GM19467 (cell line): ENCODE measurements at regions not wholly inside any gene's neighbourhood (a gene's known extent, or its start where the extent isn't known, plus 50 kb on each side); places are given as distances from the start of the nearest gene placed in this dataset.
"Not testable (repeated sequence)": the region's sequence is repeated elsewhere in the genome, so short reads cannot be mapped to it uniquely, and the experiment has no call there.

Source experiments
- ATAC-seq: cut with Tn5 transposase; IDR thresholded peaks from one replicate; pipeline ENCODE4 v1.9.1; 2021; ENCODE audit warnings: mild to moderate bottlenecking, moderate library complexity; ENCODE audit not compliant: unreplicated experiment

DNA sequence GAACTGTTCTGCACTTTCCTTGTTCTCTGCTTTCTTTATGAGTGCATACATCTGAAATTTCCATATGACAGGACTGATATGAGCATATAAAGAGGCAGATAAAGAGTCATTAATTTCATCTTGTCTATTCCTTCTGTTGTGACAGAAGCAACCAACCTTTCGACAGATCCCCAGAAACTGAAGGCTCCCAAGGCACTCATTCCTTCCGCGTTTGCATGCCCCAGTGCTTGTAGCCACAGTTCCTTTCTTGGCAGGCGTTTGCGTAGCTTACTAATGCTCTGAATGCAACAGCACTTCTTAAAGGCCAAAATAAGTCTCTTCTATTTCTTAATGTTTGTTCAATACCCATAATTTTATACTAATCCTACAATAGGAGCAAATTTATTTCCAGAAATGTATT lies 94.0 kb upstream of the TBL1X start:
- no peak for ATAC-seq

GRCh38 chrX:9372866-9373265 lies 92.0 kb upstream of the TBL1X start:
- ATAC-seq: no peak

GRCh38 chrX:9373789-9374188 lies 91.1 kb upstream of the TBL1X start:
- ATAC-seq: no peak

DNA sequence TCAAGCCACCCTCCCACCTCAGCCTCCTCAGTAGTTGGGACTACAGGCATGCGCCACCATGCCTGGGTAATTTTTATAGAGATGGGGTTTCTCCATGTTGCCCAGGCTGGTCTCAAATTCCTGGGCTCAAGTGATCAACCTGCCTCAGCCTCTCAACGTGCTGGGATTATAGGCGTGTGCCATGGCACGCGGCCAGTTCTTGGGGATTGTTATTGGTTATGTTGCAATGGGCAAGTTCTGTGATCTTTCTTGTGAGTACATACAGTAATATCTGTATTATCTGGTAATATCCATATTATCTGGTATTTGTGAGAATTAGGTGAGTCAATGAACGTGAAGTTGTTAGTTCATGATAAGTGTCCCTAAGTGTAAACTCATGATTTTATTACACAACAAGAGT lies 90.3 kb upstream of the TBL1X start:
- no peak for ATAC-seq

DNA sequence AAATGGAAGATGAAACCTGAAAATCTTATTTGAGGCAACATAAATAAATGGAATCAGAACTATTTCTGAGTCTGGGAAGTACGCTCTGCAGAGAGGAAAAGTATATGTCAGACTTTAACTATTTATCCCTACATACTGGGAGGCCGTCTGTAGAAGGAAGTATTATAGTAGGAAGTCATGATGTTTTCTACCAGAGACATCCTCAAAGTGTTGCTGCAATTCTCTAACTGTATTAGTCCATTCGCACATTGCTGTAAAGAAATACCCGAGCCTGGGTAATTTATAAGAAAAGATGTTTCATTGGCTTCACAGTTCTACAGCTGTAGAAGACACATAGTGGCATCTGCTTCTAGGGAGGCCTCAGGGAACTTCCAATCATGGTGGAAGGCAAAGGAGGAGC lies 88.7 kb upstream of the TBL1X start:
- ATAC-seq: no peak

DNA sequence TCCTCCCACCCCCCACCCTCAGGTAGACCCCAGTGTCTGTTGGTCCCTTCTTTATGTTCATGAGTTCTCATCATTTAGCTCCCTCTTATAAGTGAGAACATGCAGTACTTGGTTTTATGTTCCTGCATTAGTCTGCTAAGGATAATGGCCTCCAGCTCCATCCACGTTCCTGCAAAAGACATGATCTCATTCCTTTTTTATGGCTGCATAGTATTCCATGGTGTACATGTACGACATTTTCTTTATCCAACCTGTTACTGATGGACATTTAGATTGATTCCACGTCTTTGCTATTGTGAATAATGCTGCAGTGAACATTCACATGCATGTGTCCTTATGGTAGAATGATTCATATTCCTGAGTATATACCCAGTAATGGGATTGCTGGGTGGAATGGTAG lies 87.6 kb upstream of the TBL1X start:
- ATAC-seq: not testable (repeated sequence)

DNA sequence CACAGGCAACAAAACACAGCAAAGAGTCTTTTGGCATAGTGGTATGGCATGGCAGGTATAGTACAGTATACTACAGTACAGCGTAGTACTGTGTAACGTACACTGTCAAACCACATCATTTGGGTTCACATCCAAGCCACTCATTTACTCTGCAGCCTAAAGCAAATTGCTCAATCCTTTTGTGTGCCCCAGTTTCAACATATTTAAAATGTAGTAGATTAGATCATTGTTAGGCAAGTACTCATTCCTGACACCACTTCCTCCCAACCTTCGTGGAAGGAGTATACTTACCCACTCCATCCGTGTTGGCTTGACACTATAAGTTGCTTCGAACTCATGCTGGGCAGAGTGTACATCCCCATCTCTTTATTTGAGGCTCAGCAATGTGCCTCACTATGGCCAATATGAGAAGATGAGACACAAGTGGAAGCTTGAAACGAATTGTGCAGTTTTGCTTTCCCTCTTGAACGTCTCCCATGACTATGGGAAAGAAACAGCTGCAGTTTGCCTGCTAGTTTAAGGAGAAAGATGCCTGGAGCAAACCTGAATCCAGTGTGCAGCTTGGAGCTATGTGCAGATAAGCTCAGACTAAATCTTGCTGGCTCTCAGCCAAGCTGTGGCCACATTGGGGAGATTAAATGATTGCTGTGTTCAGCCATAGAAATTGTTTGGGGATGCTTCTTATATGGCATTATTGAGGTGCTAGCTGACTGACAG lies 85.7 kb upstream of the TBL1X start:
- ATAC-seq: no peak

DNA sequence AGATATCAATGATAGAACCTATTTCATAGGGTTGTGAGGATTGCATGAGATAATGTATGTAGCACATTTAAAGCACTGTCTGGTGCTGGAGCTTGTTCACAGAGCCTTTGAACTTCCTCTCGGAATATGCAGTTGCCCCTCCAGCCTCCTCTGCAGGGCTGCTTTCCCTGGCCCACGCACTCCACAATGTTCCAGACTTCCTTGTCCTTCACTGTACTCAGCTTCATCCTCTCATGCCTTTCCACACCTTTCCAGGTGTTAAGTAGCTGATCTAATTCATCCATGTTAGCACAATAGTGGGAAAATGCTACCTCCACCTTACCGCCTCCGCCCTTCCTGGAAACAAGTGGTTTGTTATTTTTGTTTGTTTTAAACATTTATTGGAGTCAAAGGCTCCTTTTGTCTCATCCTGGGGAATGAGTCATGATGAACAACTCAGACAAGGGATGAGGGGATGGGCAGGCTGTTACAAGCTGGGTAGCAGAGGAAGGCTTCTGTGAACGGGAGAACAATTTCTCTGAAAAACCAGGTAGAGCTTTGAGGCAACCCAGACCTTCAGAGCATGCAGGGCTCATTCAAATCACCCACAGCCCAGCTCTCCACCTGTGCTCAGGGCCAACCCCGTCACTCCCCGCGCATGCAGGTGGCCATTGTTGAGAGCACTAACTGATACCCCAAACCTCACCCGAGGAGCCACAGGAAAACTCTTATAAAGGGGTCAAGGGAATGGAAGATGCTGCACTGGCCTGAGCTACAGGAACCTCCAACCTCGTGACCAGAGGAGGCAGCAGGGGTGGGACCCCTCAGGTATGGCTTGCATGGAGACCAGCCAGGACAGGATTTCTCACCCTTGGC lies 84.9 kb upstream of the TBL1X start:
- ATAC-seq: no peak

- no peak for ATAC-seq
Observed at GRCh38 chrX:9383655-9384054, 81.2 kb upstream of the TBL1X start.

- no peak for ATAC-seq
Observed at GRCh38 chrX:9388450-9388849, 76.4 kb upstream of the TBL1X start.

DNA sequence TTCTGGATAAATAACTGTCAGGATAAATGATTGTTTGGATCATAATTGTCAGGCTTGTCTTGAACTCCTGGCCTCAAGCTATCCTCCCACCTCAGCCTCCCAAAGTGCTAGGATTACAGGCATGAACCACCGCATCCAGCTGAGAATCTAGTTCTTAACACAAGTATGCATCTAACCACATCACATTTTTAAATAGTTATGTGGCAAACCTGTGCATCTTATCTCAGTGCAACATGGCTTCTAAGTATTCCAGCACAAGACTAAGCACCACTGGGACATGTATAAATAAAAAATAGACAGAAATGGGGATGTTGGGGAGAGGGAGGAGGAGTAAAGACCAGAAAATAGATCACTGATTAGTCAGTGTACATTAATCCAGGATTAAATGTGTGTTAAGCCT lies 74.7 kb upstream of the TBL1X start:
- ATAC-seq: no peak

DNA sequence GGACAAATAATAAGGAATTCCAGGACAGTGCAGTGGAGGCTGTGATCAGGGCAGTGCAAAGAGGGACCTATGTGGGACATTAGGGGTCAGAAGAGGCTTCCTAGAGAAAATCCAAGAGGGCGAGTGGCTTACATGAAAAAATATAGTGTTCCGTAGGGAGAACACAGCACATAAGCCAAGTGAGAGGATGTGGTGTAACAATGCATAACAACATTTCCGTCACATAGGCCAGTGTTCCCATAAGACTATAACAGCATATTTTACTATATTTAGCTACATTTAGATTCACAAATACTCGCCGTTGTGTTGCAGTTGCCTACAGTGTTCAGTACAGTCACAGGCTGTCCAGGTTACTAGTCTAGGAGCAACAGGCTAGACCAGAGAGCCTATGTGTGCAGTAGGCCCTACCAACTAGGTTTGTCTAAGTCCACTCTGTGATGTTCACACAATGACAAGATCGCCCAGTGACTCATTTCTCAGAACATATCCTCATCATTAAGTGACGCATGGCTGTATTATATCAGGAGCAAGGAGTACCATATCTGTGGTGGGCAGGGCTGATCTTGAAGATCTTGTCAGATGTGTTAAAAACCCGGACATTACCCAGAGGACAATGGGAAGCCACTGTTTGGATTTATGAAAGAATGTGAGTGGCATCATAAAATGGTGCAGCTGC lies 74.0 kb upstream of the TBL1X start:
- no peak for ATAC-seq

DNA sequence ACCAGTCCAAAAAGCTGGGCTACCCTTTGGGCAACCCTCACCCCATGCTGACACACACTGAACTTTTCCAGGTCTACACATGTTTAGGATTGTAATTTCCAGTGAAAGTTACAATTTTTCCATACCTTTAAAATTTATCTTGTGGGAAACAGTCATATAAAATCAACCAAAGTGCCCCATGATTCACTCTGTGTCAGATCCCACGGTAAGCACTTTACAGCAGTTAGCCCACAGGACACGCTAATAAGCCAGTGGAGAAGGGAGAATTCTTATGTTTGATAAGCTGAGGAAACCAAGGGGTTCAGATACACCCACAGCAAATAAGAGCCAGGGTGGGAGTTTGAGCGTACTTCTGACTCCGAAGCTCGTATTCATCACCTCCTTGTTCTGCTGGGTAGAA lies 72.4 kb upstream of the TBL1X start:
- no peak for ATAC-seq

DNA sequence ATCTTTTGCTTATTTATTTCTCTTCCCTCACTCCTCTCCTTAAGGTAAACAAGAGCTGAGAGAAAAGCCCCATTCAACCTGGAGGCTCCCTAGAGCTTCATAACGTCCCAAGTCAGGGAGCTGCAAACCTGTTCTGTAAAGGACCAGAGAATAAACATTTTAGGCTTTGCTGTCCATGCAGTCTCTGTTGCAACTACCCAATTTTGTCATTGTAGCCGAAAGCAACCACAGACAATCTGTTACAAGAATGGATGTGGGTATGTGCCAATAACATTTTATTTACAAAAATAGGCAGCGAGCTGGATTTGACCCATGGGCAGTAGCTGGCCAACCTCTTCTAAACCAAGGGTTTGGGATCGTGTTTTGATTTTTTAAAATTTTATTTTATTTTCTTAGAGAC lies 71.3 kb upstream of the TBL1X start:
- no peak for ATAC-seq

GRCh38 chrX:9394212-9394611 lies 70.6 kb upstream of the TBL1X start:
- ATAC-seq: no peak

DNA sequence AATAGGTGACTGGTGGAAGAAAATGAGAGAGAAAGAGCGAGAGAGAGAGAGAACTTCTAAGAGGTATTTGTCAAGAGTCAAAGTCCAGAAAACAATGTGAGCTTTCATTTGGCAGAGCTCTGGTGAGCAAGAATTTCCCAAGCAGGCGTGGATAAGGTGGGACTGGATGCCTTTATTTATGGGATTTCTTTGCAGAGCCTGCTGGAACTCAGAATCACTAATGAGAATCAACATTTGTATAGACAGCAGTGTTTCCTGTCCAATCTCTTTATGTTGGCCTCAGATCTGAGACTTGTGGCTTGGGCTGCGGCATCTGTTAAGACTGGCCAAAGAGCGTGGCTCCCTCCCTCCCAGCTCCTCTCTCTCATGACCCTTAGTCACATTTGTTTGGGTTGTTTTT lies 67.9 kb upstream of the TBL1X start:
- ATAC-seq: no peak

- ATAC-seq: no peak
Observed at GRCh38 chrX:9401051-9401450, 63.8 kb upstream of the TBL1X start.

DNA sequence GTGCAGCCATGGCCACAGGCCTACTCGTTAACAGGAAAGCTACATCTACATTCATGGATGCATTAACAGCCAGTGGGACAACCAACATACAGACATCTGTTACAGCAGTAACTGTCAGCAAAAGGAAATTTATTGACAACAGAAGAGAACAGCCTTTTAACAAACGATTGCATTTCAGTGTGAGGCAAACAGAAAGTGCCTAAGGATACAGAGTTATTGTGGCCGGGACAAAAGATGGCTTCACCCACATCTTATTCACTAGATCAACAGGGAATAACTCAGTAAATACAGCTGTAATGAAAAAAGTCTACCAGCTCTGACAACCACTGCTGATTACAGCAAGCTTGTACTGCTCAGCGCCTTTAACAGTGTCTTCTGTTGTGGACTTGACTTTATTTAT lies 61.5 kb upstream of the TBL1X start:
- no peak for ATAC-seq

DNA sequence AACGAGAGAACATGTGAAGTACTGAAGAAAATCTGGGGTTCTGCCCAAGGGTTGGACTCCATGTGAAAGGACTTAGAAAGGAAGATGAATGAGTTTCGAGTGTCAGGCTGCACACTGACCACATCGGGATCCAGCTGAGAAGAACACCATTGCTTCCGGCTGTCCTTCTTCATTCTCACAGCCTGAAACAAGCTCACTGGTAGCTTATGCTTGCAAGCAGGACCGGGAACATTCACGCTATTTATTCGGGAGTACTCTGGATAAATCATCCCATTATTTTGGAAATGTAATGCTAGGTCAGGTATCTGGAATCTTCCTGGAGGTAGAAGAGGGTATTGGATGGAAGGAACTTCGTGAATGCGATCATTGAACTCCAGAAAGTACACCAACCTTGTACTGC lies 59.2 kb upstream of the TBL1X start:
- not testable (repeated sequence) for ATAC-seq

DNA sequence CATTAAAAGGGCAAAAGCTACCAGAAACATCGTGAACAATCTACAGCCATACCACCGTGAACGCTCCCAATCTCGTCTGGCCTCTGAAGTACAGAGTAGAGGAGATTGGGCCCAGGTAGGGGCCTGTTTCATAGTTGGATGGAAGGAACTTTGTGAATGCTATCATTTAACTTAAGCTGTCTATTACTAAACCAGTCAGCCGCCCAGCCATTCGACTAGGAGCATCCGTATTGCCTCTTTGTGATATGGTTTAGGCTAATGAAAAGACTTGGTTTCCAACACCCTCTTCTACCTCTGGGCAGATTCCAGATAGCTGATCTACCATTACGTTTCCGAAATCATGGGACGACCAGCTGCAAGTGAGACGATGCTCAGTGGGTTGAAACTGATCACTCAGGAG lies 54.0 kb upstream of the TBL1X start:
- ATAC-seq: not testable (repeated sequence)

- not testable (repeated sequence) for ATAC-seq
Observed at GRCh38 chrX:9411682-9412081, 53.2 kb upstream of the TBL1X start.

- no peak for ATAC-seq
Observed at GRCh38 chrX:9414416-9414815, 50.4 kb upstream of the TBL1X start.
